ENCODE measurements at regions not wholly inside any gene's neighbourhood (a gene's known extent, or its start where the extent isn't known, plus 50 kb on each side); places are given as distances from the start of the nearest gene placed in this dataset.

- TF ChIP-seq AGO2 (optimal IDR thresholded peaks at IDR 0.05; ENCODE audit: low read depth, low read length) = no peak
- no peak for TF ChIP-seq MTF1 (CRISPR knock-in tag; IDR thresholded peaks at IDR 0.05)
- no peak for TF ChIP-seq ZNF24 (IDR thresholded peaks at IDR 0.05)
- no peak for TF ChIP-seq ATF7-NPFF (CRISPR knock-in tag; IDR thresholded peaks at IDR 0.05; ENCODE audit: low read depth)
- TF ChIP-seq REXO4 (CRISPR knock-in tag; IDR thresholded peaks at IDR 0.05; ENCODE audit: borderline replicate concordance) = no peak
- TF ChIP-seq KDM4B (CRISPR knock-in tag; IDR thresholded peaks at IDR 0.05) = no peak
- no peak for TF ChIP-seq SRSF9 (IDR thresholded peaks at IDR 0.05; ENCODE audit: borderline replicate concordance, insufficient read depth, low read depth, low read length, poor library complexity, severe bottlenecking)
- no peak for TF ChIP-seq IKZF5 (CRISPR knock-in tag; IDR thresholded peaks at IDR 0.05)
- TF ChIP-seq GZF1 (CRISPR knock-in tag; IDR thresholded peaks at IDR 0.05) = no peak
Observed at GRCh38 chr3:26560081-26560480, 62.5 kb upstream of the LRRC3B start (continued).

DNA sequence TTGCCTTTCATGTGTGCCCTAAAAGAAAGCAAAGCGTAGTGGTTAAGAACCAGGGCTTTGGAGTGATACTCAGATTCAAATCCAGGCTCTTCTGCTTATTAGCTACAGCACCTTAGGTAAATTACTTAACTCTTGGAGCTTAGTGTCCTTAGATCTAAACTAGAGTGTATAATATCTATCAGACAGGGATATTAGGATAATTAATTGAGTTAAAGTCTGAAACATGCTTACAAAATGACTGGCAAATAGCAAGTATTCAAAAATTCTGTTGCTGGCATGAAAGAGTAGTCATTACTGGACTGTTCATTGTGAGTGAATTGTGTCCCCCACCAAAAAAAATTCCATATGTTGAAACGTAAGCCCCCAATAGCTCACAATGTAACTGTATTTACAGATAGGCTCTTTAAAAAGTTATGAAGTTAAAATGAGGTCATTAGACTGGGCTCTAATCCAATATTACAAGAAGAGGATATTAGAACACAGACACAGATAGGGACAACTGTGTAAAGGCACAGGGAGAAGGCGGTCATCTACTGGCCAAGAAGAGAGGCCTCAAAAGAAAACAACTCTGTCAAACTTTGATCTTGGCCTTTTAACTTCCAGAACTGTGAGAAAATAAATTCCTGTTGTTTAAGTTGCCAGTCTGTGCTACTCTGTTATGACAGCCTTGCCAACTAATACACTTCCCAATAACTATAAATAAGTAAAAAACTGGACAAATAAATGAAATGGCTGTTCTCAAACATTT lies 60.4 kb upstream of the LRRC3B start:
- H2AFZ ChIP-seq (ENCODE audit: low read length) = no peak overlapping the region
- H3K9ac ChIP-seq (ENCODE audit: insufficient read depth, low read depth, low read length) = no peak overlapping the region
- H3K4me2 ChIP-seq (ENCODE audit: low read depth, low read length) = no peak overlapping the region
- in situ Hi-C loops (cut with HindIII; ENCODE audit: extremely low pct_ligation_motif_present, low pct_unique_long_range_greater_than_20kb) (no loop called here), intact Hi-C loops (cut with micrococcal nuclease; ENCODE audit: unreplicated experiment) (no loop called here)
- BruUV-seq (replicated peaks) = no TSS peak
- 12% methylated on average over 3 of the region's 3 CpGs for WGBS (ENCODE audit: low lambda C conversion rate)
- no peak for FAIRE-seq
- H4K20me1 ChIP-seq (ENCODE audit: insufficient read depth, low read length) = no peaks in the 10 kb centered on the region
- no peaks in the 10 kb centered on the region for H3K4me1 ChIP-seq (ENCODE audit: insufficient read depth, low read length)
- ChIA-PET CTCF (ENCODE audit: low intra/inter-chr PET ratio, low total read pairs) (no interaction called here), POLR2A (no interaction called here)
- H3K79me2 ChIP-seq (ENCODE audit: insufficient read depth, low read length) = no peaks in the 10 kb centered on the region
- ATAC-seq = no peak
- no peaks in the 10 kb centered on the region for H3K9me3 ChIP-seq (ENCODE audit: low read length)
- TF ChIP-seq SUZ12 (IDR thresholded peaks at IDR 0.05; ENCODE audit: low read depth, low read length) (no peak), RFXANK (CRISPR knock-in tag; IDR thresholded peaks at IDR 0.05) (no peak), FOXK1 (CRISPR knock-in tag; IDR thresholded peaks at IDR 0.05; ENCODE audit: borderline replicate concordance, low read depth) (no peak), BHLHE40 (IDR thresholded peaks at IDR 0.05; ENCODE audit: low read length) (no peak), MTERF4 (CRISPR knock-in tag; IDR thresholded peaks at IDR 0.05) (no peak), MBD4 (IDR thresholded peaks at IDR 0.05; ENCODE audit: borderline replicate concordance, low read length) (no peak)
- no peak overlapping the region for H3K4me3 ChIP-seq (replicated peaks in 1 of 3; ENCODE audit: insufficient read depth in 1 of 3, low read depth in 2 of 3, low read length in 3 of 3)
- no peaks in the 10 kb centered on the region for H3K27me3 ChIP-seq (ENCODE audit: control insufficient read depth in 1 of 2, insufficient read depth in 2 of 2, low read length in 2 of 2)
- no peaks in the 10 kb centered on the region for H3K36me3 ChIP-seq (replicated peaks in 1 of 2; ENCODE audit: control insufficient read depth in 1 of 2, insufficient read depth in 2 of 2, low read length in 2 of 2)
- DNase-seq (ENCODE audit: low spot score) = no peak
- H3K27ac ChIP-seq (ENCODE audit: extremely low read length, insufficient read depth, low read length) = no peak overlapping the region

Data from HepG2 (cell line).